Hippocampal formation (tissue), 2 donors: ENCODE measurements at regions not wholly inside any gene's neighbourhood (a gene's known extent, or its start where the extent isn't known, plus 50 kb on each side); places are given as distances from the start of the nearest gene placed in this dataset.
A peak's percentile ranks its signal among the peaks of the same experiment; 100 is the strongest.

ENCODE experiments used
- DNase-seq, 2 donors: peaks; one replicate each; lab custom pipeline; 2025; lab: John Stamatoyannopoulos, UW

DNA sequence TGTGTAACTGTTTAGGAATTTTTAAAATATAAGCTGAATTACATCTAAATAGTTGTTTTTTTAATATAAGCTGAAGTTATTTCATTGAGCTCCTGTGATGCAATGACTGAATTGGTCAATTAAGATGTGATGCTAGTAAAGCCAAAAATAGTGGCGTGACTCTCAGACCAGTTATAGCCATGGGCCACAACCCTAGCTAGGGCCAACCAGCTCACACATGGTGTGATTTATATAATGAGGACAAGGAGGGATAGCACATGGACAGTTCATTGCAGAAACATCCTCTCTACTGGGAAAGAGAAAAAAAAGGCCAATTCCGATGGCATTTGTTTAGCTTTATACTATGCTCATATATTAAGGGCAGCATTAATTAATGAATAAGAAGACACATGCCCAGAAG is 119.3 kb upstream of the PROX1 start:
- no peak for DNase-seq

DNA sequence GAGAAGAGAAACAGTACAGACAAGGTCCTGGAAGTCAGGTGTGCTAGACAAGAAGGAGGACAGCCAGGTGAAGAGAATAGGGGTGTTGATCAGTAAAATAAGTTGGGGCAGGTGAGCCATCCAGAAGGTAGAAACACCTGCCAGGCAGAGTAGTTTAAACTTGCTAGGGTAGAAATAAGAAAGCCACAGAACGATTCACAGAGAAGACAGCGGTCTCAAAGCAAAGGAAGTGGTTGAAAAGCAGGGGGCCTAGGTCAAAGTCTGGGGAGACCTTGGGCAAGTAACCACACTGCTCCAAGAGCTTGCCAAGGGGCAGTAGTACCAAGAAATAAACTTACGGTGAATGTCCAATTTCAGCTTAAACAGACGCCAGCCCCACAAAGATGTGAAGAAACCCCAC is 116.6 kb upstream of the PROX1 start:
- no peak for DNase-seq

DNA sequence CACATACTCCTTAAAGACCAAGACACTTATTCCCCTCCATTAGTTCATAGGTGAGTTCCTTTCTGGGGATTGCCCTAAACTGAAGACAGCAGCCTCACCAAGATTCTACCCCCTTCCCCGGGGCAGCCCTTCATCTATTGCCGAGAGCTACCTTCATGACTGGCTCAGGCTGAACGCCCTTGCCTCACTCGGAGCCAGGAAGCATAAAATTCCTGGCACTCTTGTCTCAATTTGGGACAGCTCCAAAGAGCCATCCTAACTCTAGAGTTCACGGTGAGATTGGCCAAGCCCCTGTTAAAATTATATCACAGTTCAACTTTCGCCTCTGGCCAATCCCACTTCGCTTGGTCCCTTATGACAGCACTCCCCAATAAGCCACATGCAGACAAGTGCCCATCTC is 113.0 kb upstream of the PROX1 start:
- no peak for DNase-seq

DNA sequence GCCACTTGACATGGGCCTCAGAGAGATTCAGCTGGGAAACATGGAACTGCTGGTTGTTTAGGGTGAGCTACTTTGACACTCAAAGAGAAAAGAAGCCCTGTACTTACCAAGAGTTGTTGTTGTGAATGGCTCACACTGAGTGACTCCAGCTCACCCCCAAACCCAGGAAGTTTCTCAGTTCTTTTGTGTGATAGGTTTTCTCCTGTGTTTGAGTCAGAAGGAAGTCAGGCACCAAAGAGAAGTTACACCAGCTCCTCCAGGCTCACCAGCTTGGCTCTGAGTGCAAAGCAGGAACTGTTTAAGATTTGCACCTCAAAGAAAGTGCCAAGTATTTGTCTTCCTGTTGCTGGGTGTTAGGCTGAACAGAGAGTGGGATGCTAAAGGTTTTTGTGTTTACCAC is 111.2 kb upstream of the PROX1 start:
- DNase-seq: no peak

DNA sequence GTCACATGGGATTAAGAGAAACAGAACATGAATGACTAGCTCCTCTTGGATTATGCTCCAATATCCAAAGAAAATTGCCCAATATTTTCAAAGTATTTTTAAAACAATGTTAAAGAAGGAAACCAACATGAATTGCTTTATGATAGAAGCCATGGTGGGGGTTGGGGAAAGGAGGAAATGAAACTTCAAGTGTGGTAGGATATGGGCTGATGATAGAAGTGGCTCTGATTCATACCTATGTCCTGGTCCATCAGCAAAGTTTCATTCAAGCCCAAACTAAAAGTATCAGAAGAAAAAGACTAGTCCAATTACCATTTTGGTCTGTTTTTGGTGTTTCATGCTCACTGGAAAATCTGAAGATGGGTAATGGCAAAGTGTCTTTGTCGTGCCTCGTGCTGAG is 104.2 kb upstream of the PROX1 start:
- DNase-seq: no peak

DNA sequence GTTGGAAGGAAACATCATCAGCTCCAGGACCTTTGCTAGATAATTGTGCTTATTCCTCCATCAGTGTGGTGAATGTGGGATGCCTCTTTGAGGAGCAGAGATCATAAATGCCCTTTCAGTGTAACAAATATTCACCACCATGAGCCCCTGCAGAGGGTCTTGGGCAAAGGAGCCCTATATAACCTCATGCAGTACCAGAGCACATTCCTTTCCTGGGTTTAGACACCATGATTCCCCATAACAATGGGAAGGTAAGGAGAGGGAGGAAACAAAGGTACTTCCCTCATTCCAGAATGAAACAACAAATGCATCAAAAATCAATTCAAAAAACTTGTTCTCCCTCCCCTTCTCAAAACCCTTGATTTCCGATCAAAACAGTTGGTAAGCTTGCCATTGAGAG is 103.4 kb upstream of the PROX1 start:
- no peak for DNase-seq

DNA sequence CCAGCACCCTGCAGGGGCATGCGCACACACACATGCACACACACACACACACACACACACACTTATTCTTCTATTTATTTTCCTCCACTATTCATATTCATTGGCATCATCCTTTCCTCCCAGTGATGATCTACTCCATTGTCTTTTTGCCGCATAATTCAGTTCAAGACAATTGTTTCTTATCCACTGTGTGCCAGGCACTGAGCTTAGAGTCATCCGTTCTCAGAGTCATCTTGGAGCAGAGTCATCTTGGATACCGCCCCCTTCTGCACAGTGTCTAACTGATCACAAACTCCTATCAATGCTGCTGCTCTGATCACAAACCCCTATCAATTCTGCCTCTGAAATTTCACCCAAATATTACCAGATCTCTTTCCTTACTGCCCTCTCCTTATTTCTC is 102.8 kb upstream of the PROX1 start:
- DNase-seq: peak; percentile 38 to 87

DNA sequence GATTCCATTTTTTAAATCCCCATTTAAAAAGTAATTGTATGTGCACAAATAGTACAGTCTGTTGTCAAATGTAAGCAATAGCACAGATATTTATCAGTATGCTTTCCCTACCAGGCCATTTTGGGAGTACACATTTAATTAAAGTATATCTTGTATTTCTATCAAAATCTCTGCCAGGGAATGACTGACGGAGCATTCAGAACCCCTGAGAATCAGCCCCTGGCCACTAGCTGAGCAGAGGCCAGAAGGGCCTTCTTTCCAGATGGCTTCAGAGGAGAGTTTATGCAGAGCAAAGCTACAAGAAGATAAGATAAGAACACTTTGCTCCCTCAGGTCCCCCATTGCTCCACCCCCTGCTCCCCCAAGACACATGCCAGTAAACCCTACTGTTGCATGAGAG is 99.9 kb upstream of the PROX1 start:
- DNase-seq: no peak

DNA sequence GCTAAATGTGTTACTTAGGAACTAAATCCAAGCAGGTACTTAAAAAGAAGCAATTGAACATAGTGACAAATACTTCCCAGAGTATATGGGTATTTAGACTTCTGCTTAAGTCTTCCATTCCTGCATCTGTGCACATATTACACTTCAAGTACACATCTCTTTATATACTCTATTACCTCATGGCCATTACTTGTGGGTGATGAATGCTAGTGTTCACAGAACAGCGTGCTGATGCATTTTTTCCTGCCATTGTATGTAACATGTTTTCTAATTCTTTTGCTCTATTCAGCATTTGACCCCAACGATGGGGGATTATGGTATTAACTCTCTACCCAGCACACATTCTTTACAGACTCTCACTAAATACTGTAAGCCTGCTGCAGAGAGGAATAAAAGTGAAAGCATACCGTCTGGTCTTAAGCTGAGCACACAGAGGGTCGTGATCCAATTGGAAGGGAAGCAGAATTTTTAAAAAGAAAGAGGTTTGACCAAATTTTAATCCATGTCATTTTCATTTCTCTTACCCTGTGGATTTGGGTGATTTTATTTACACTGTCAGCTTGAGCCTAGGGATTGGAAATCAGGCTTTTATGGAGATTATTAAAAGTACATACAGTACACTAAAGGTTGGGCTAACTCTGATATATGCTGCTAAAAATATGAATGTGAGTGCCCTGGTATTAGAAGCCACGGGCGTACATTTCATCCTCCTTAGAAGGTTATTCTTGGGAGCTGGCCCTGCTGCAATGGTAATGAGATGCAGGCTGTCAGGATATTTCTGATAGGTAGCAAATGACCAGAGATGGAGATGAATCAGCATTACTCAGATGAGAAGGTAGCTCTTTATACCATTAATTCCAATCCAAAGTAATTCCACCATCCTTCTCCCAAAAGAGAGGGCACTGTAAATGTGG is 95.5 kb upstream of the PROX1 start:
- DNase-seq: no peak

DNA sequence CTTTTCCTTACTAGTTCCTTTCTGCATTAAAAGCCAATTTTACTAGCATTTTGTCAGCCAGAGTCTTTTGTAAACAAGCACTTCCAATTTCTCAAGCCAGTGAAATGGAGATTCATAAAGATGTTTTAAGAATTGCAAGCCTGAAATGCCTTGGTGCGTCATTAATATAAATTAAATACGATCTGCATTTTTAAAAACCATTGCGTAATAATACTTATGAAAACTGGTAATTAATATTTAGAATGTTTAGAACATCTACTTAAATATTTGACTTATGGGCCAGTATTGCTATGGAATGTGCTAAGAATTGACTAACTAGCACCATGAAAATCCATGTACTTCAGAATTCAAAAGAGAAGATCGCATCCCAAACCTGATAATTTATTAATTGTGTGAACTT is 89.1 kb upstream of the PROX1 start:
- no peak for DNase-seq

DNA sequence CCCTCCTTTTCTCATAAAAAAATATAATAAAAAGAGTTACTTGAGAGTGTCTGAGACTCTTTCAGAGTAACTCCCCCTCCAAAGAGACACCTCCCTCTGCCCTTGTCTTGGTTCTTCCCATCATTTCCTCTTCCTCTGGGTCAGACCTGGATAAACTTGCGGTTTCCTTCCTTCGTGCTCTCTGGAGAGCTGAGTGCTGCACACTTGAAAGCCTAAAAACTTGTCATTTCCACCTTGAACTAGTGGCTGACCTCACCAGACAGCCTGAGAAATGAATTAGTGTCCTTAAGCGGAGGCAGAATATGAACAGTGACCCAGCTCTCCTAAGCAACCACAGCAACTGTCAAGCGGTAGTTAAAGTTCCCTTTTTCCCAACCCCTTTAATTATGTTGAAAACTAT is 88.4 kb upstream of the PROX1 start:
- no peak for DNase-seq

DNA sequence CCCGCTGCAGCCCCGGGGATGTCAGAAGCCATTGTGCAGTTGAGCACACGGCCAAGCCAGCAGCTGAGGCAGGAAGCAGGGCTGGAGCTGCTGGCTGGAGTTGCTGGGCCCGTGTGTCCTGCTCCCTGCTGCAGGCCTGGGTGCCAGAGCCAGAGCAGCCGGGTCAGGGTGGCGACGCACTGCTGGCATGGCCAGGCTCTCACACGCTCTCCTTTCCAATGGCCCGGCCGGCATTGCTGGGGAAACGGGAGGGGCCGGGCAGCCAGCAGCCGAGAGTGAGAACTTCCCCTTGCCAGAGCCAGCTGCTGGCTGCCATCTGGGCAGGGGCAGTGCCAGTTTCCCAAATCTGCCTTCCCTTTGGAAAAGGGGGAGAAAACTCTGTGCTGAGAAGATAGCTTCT is 82.4 kb upstream of the PROX1 start:
- DNase-seq: peak; percentile 54 to 66

DNA sequence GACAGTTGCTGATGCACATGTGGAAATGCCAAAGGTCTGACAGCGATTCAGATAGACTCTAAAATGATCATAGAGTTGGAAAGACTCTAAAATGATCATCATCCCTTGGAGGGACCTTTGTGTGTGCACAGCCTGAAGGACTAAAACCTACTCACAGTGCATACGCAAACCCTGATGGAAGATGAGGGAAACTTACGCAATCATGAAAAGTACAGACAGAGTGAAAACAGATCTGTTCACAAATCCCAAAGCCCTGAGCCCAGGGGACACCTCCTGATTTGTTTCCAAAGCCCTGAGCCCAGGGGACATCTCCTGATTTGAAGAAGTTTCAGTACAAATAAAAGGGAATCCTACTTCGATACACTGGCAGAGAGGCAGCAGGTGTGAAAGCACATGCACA is 79.3 kb upstream of the PROX1 start:
- no peak for DNase-seq

DNA sequence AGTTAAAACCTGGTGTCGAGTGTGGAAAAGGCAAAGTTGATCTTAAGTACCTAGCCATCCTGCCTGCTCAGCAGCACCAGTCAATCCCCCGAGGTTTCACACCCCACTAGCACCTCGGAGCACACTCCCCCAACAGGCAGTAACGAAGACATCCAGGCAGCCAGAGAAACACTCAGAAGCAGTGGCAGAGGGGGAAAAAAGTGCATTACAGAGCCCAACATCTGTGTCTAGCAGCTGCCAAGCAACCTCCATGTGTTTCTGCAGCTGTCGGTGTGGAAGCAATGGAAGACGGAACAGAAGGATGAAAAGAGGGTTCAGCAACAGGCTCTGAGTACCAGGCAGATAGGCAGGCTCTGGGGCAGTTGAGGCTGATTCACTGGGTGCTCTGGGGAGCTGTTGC is 73.4 kb upstream of the PROX1 start:
- DNase-seq: no peak

DNA sequence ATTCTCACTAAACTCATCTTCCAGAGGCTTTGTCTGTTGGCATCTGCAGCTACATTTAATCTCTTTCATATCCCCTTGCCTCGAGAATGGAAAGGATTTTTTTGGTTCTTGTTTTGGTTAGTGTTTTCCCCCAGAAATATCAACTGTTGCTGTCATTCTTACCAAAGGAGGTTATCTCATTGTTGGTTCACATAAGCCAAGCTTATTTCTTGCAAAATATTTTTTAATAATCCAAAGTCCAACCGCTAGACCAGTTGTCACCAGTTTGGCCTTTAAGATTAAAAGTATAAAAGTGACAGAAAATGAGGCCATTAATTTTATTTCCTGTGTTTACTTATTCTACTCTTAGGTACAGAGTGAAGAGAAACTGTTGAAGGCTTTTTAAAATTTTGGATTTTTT is 66.5 kb upstream of the PROX1 start:
- DNase-seq: no peak

DNA sequence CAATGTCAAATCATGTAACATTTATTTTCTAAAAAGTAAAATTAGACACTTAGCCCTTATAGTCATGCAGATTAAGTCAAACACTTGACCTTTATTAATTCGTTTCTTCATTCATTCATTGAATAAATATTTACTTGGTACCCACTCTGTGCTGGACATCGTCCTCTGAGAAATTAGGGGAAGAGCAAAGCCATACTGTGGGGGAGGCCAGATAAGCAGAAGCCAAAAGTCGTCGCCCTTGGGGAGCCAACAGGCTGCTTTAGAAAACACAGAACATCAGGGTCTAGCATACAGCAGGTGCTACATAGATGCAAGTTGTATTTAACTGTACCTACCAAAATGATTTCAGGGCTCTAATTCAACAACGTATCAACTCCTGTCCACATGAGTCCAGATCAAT is 66.1 kb upstream of the PROX1 start:
- DNase-seq: no peak

DNA sequence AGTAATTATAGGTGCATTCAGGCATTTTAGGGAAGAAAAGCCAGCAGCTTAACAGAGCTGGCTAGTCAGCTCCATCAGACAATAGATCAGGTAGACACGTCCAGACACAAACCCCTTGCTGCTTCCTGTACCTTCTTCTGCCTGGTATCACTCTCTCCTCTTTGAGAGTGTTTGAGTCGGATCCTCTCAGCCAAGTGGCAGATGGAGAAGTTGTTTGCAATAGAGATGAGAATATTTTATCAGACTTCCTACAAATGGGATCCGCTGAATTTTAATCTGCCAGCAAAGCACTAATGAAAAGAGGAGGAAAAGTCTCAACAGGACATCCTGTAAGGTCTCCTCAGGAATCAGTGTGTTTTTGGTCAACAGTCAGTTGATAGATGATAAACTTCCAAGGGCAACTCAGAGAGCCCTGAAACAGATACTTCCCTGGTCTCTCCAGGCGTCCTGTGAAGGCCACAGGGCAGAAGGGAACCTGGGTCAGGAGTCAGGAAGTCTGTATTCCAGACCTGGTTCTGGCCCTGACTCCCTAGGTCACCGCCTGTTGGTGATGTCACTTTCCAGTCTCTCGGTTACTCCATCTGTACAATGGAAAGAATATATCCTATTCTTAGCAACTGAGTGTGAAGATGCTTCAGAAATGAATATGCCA is 62.1 kb upstream of the PROX1 start:
- no peak for DNase-seq

DNA sequence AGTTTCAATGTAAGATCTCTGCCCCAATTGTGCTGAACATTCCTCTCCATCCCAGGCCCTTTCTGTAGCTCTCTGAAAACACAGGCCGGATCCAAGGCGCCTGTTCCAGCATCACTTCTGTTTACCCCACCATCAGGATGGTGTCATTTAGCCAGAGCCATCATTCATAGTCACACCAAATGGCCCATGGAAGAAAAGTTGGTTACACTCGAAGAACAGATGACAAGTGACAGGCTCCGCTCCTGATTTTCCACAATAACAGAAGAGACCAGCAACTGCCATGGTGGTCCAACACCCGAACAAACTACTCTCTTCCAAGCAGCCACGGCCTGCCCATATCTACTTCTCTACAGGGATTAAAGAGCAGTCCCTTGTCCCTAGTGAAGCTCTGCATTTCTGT is 59.9 kb upstream of the PROX1 start:
- DNase-seq: no peak

DNA sequence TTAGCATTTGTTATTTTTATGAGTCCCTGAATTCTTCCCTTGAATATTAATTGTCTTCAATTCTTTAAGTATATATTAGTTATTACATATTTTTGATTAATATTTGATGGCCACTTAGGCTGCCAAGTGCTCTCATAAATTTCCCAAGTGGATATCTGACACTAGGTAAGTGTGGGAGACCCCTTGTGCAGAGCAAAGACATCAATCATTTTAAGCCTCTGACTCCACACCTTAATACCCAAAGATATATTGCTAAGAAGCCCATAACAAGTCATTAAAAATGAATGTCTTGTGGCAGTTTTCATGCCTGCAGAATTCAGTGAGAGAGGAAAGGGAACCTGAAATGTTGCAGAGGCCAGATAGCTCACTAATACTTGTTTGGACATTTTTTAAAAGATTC is 58.4 kb upstream of the PROX1 start:
- DNase-seq: no peak

DNA sequence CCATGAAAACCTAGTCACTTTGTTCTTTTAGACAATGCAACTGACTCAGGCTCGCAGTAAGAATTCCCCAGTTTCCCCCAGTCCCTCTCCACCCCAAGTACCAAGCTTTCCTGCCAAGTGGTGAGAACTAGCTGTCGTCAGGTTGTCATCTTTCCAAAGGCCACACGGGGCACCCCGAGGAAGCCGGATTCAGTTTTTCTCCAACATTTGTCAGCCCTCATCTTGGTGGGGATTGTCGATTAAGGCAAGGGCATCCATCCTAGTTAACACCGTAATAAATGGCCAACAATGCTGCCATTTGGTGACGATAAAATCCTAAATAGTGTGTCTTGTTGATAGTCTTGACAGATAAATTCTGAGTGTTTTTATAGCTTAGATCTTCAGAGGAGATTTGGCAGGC is 55.9 kb upstream of the PROX1 start:
- DNase-seq: no peak

DNA sequence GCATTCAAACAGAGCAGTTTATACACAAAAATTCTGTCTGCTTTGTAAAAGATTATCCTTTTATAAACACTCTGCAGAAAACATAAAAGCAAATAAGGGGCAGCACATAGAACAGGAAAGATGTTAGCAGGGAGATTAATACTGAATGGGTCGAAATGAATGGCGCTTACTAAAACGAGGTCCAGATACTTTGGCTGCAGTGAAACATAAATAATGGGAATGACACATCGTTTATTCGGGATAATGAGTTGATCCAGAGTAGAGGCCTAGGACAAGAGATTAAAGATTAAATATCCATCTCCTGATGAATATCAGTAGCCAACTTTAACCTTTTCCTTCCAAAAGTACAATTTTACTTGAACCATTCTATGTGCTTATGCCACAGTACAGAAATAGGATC is 54.4 kb upstream of the PROX1 start:
- DNase-seq: no peak

DNA sequence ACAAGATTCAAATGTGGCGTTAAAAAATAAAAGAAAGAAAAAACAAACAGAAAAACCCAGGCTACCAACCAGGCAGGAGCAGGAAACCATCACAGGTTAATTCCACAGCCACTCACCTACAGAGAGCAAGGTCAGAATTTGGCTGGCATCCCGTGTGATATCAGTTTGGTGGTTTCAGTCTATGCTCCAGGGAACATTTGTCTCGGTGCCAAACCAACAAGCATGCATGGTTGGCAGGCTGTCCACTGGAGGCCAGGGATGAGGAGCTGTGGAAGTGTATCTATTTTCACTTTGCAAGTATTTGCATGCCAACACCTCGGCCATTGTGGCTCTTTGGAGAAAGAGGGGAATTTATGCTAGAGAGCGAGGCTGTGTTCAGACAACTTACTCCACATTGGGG is 53.1 kb upstream of the PROX1 start:
- DNase-seq: no peak

DNA sequence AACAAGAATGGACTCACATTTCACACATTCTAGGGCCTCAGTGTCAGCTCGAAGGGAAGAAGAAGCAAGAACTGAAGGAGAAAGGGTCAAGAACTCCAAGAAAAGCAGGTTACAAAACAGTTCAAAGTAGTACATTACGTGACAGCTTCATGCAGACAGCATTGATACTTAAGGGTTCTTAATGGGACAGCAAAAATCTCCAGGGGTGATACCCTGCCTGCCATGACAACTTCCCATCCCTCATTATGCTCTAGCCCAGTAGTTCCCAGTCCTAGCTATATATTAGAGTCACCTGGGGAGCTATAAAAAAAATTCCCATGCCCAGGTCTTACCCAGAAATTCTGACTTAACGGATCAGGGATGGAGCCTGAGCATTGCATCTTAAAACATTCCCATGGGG is 51.2 kb upstream of the PROX1 start:
- DNase-seq: no peak
